ENCODE measurements at regions not wholly inside any gene's neighbourhood (a gene's known extent, or its start where the extent isn't known, plus 50 kb on each side); places are given as distances from the start of the nearest gene placed in this dataset.

GRCh38 chr2:8453904-8454302, 228.0 kb upstream of the ID2 start:
- DNase-seq: no peak

GRCh38 chr2:8454797-8455196, 227.1 kb upstream of the ID2 start:
- no peak for DNase-seq

GRCh38 chr2:8455236-8456150, 226.4 kb upstream of the ID2 start:
- DNase-seq: no peak

- peak; percentile 66 for DNase-seq
Measured at GRCh38 chr2:8456151-8457091, 225.4 kb upstream of the ID2 start.

- no peak for DNase-seq
Measured at GRCh38 chr2:8457092-8457481, 224.8 kb upstream of the ID2 start.

GRCh38 chr2:8457699-8458502, 224.0 kb upstream of the ID2 start:
- no peak for DNase-seq

GRCh38 chr2:8458503-8459459, 223.1 kb upstream of the ID2 start:
- no peak for DNase-seq

GRCh38 chr2:8459474-8459873, 222.4 kb upstream of the ID2 start:
- DNase-seq: no peak

- no peak for DNase-seq
Measured at GRCh38 chr2:8461341-8461740, 220.5 kb upstream of the ID2 start.

- no peak for DNase-seq
Measured at GRCh38 chr2:8462280-8462679, 219.6 kb upstream of the ID2 start.

GRCh38 chr2:8462899-8463648, 218.8 kb upstream of the ID2 start:
- DNase-seq: no peak

- DNase-seq: no peak
Measured at GRCh38 chr2:8465560-8465959, 216.3 kb upstream of the ID2 start.

- DNase-seq: no peak
Measured at GRCh38 chr2:8469709-8470493, 212.0 kb upstream of the ID2 start.

GRCh38 chr2:8472545-8473323, 209.1 kb upstream of the ID2 start:
- DNase-seq: peak; percentile 65

- DNase-seq: peak; percentile 69
Measured at GRCh38 chr2:8475349-8476031, 206.4 kb upstream of the ID2 start.

GRCh38 chr2:8477552-8478470, 204.0 kb upstream of the ID2 start:
- peak; percentile 67 for DNase-seq

GRCh38 chr2:8478471-8478793, 203.4 kb upstream of the ID2 start:
- no peak for DNase-seq

- DNase-seq: no peak
Measured at GRCh38 chr2:8479298-8479697, 202.6 kb upstream of the ID2 start.

Measured in activated CD4-positive, alpha-beta T cell treated with anti-CD3 and anti-CD28 coated beads, Interleukin-2, amount 50 U/mL, for 16 hours (primary cell).